Uterus (tissue), 2 donors: ENCODE measurements at regions not wholly inside any gene's neighbourhood (a gene's known extent, or its start where the extent isn't known, plus 50 kb on each side); places are given as distances from the start of the nearest gene placed in this dataset.

ENCODE experiments used
- CTCF ChIP-seq, 4 experiments: fragments of 200-600 bp in 2 of 4; fragments of 450-650 bp in 2 of 4; sonication (generic) in 2 of 4; IDR thresholded peaks; one replicate each; pipeline ENCODE4 v1.5.1; 2016 to 2019; ENCODE audit warnings: antibody characterized with exemption in 4 of 4, mild to moderate bottlenecking in 2 of 4, moderate library complexity in 1 of 4
- POLR2A ChIP-seq, 2 donors: fragments of 450-650 bp; IDR thresholded peaks; one replicate each; pipeline ENCODE4 v1.6.1; 2016; ENCODE audit warnings: antibody characterized with exemption in 2 of 2, mild to moderate bottlenecking in 1 of 2, moderate library complexity in 1 of 2

GRCh38 chr6:12371641-12372146 is 81.5 kb downstream of the EDN1 start:
- no peak for TF ChIP-seq CTCF (IDR thresholded peaks at IDR 0.05)
- TF ChIP-seq POLR2A (IDR thresholded peaks at IDR 0.05): no peak
